Dendritic cell treated with granulocyte-macrophage colony-stimulating factor and Interleukin-4, amounts not matched to agents 40 ng/mL and 50 ng/mL, for 4 days (primary cell): ENCODE measurements at regions not wholly inside any gene's neighbourhood (a gene's known extent, or its start where the extent isn't known, plus 50 kb on each side); places are given as distances from the start of the nearest gene placed in this dataset.

Source experiments
- H3K27ac Mint-ChIP-seq: one replicate; pipeline ENCODE4 v1.8.0; 2022; ENCODE audit warnings: mild to moderate bottlenecking, mixed read lengths
- H3K27me3 Mint-ChIP-seq: one replicate; pipeline ENCODE4 v1.8.0; 2022; ENCODE audit warnings: mild to moderate bottlenecking, mixed read lengths
- H3K36me3 Mint-ChIP-seq: one replicate; pipeline ENCODE4 v1.8.0; 2022; ENCODE audit warnings: low read depth, mixed read lengths
- H3K4me1 Mint-ChIP-seq: one replicate; pipeline ENCODE4 v1.8.0; 2022; ENCODE audit warnings: low read depth, mixed read lengths
- H3K4me3 Mint-ChIP-seq: one replicate; pipeline ENCODE4 v1.8.0; 2022; ENCODE audit warnings: mild to moderate bottlenecking, moderate library complexity, mixed read lengths
- H3K9me3 Mint-ChIP-seq: one replicate; pipeline ENCODE4 v1.8.0; 2022; ENCODE audit warnings: mixed read lengths
- intact Hi-C: fragments of 100-400 bp; cut with micrococcal nuclease; formaldehyde crosslinking; loops from one replicate; pipeline ENCODE4 v1.15.0; 2022

DNA sequence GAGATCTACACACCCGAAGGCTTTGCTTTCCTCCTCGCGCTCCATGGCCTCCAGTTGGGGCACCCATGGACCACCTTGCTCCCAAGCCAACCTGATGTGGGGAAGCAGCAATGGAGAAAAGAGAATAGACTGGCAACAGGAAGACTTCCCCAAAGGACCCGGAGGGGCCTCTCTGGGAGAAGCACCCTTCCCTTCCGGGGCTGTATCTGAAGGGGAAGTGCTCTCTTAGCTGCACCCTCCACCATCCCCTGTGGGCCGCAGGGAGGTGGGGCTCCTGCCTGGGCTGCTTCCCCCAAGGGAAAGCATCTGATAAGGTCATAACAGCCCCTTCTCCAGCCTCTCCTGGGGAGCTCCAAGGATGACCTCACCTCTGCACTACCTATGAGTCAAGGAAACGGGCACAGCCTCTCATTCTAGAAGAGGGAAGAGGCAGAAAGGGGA lies 100.2 kb downstream of the RIPK4 start:
- Mint-ChIP-seq H3K27me3 (peaks cover 6% of the 10 kb centered on the region), H3K9me3 (no peaks in the 10 kb centered on the region), H3K36me3 (no peaks in the 10 kb centered on the region), H3K4me3 (no peak overlapping the region), H3K27ac (peak overlapping the region; percentile 30), H3K4me1 (peaks cover 50% of the 10 kb centered on the region)
- intact Hi-C loops = no loop called here

DNA sequence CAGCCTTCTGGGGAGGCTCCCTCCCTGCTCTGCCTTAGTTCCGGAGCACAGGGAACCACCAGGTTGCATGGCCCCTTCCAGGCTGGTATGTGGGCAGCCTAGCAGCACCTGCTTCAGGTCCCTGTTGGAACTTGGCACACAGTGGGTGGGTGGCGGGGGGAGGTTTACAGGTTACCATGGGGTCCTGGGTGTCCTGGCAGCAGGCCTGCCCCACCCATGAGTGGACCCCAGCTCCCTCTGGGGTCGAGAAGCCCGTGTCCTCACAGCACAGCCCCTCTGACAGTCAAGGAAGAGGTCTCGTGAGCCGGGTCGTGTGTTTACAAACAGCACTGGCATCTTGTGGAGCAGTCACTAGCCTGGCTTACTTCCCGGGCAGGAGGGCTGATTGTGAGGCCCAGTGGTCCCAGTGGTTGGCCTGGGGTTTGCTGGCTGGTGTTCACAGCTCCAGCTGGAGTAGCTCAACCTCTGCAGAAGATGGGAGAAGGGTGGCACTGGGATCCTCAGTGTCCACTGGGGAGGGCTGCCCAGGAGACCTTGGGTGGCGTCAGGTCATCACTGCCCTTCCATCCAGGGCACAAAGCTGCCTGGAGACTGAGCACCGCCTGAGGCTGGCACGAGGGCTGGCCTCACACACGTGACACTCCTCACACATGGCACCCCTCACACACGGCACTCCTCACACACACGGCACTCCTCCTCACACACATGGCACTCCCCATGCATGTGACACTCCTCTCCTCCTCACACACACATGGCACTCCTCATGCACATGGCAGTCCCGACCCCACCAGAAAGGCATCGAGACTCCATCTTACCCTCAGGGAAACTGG lies 100.9 kb downstream of the RIPK4 start:
- no peaks in the 10 kb centered on the region for H3K36me3 Mint-ChIP-seq
- peaks cover 43% of the 10 kb centered on the region for H3K4me1 Mint-ChIP-seq
- H3K27ac Mint-ChIP-seq = peak overlapping the region; percentile 30
- intact Hi-C loops = no loop called here
- H3K27me3 Mint-ChIP-seq = peaks cover 2% of the 10 kb centered on the region
- no peaks in the 10 kb centered on the region for H3K9me3 Mint-ChIP-seq
- H3K4me3 Mint-ChIP-seq = no peak overlapping the region

DNA sequence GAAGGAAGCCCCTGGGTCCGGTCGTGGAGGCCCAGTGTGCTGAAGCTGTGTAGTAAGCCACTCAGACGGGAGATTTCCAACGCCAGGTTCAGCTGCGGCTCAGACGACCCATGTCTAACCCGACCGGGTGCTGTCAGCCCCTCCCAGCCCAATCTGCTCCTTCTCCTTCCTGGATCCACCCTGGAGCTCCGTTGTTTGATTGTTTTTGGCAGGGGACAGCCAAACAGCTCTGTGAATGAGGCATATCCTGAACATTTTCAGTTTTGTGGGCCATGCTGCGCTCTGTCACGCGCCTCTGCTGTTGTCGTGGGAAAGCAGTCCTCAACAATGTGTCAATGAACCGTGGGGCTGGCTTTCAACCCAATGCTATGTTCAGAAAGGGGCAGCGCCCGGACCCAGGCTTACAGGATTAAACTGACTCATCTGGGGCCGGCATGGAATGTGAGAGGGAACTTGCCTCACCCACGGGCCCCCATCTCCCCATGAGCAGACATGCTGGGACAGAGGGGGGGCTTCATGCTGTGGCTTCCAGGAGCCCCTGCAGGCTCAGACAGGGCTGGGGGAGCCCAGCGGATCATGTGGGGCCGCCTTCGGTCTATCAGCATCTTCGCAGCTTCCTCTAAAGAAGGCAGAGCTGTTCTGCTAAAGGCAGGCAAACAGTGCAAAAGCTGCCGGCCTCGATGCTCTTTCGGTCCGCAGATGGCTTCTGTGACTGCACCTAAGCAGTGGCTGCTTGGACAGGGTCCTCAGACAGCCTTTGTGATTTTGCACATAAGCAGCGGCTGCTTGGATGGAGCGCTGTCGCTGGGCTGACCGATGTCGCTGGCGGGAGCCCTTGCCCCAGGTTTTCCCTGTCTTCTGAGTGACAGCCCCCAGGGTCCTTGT lies 101.7 kb downstream of the RIPK4 start:
- Mint-ChIP-seq H3K9me3 (no peaks in the 10 kb centered on the region), H3K27me3 (peaks cover 7% of the 10 kb centered on the region), H3K27ac (peak overlapping the region; percentile 68), H3K36me3 (no peaks in the 10 kb centered on the region), H3K4me3 (no peak overlapping the region), H3K4me1 (peaks cover 41% of the 10 kb centered on the region)
- intact Hi-C loops = no loop called here

DNA sequence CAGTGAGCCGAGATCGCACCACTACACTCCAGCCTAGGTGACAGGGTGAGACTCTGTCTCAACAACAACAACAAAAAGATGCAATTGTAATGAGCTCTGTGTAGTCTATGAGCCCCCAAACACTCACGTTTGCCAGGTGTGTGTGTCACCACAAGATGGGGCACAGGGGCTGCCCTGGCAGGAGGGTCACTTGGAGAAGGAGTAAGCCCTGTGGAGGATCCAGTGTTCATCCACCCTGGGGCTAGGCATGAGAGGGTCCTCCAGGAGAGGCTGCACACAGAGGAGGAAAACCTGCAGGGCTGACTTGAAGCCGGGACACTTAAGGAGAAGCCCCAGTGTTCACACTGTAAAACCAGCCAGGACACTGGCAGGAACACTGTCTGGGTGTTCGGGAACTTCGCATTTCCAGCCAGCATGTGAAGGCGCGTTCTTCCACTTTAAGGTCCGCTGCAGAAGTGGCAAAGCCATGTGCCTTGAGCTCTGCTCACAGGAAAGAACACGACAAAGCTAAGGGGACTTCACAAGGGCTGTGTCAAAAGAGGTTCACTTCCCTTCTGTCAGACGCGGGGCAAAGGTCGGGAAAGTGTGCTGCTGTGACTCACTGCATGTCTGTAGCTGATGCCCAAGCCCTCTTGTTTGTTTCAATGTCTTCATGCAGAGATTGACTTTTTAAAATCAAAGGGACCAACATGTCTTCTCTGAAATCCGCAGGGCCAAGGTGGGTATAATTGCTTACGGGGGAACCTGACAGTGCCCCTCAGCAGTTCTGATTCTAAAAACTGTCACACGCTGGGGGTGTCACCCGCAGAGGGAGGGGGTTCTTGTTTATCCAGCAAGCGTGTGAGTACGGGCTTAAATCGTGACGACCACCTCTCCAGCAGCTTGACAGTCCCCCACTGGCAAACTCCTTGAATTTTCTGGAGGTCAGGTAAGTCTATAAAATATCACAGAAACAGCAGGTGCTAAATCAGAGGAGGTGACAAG lies 102.8 kb downstream of the RIPK4 start:
- Mint-ChIP-seq H3K27ac (peak overlapping the region; percentile 68), H3K27me3 (peaks cover 16% of the 10 kb centered on the region), H3K9me3 (no peaks in the 10 kb centered on the region), H3K4me3 (peak overlapping the region; percentile 6), H3K36me3 (no peaks in the 10 kb centered on the region), H3K4me1 (peaks cover 41% of the 10 kb centered on the region)
- intact Hi-C loops = no loop called here

DNA sequence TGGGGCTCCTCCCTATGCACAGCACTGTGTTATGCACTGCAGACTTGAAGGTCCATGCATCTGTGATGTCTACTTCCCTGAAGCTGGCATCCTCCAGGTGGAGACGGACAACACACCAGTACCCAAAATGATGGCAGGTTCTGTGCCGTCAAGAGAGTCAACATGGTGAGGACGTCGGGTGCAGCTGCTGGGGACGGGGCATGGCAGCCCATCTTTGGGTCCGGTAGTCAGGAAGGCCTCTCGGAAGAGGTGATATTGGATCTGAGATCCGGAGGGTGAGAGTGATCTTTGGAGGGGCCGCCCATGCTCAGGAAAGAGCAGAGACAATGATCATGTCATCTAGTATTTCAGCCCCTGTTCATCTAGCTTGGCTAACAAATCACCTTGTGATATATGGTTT lies 104.1 kb downstream of the RIPK4 start:
- intact Hi-C loops = no loop called here
- Mint-ChIP-seq H3K4me3 (no peak overlapping the region), H3K27ac (no peak overlapping the region), H3K36me3 (no peaks in the 10 kb centered on the region), H3K9me3 (no peaks in the 10 kb centered on the region), H3K27me3 (peaks cover 24% of the 10 kb centered on the region), H3K4me1 (peaks cover 41% of the 10 kb centered on the region)

DNA sequence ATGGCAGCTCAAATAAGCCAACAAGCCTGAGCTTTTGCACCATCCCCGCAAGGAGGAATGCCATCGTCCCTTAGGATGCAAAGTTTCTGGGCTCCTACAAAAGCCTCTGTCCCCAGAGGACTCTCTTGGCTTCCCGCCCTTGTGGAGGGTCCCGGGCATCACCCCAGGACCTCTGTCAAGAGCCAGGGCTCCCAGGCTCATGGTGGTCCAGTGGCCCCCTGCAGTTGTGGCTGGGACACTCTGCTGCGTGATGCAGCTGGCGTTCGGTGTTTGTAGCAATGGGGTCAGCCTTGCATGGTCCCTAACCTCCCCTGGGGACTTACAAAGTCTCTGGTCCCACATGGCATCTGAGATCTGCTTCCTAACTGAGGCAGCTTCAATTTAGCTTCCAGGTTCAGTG lies 104.7 kb downstream of the RIPK4 start:
- intact Hi-C loops = no loop called here
- peaks cover 28% of the 10 kb centered on the region for H3K27me3 Mint-ChIP-seq
- peaks cover 40% of the 10 kb centered on the region for H3K4me1 Mint-ChIP-seq
- H3K4me3 Mint-ChIP-seq = no peak overlapping the region
- H3K9me3 Mint-ChIP-seq = no peaks in the 10 kb centered on the region
- H3K27ac Mint-ChIP-seq = no peak overlapping the region
- no peaks in the 10 kb centered on the region for H3K36me3 Mint-ChIP-seq

DNA sequence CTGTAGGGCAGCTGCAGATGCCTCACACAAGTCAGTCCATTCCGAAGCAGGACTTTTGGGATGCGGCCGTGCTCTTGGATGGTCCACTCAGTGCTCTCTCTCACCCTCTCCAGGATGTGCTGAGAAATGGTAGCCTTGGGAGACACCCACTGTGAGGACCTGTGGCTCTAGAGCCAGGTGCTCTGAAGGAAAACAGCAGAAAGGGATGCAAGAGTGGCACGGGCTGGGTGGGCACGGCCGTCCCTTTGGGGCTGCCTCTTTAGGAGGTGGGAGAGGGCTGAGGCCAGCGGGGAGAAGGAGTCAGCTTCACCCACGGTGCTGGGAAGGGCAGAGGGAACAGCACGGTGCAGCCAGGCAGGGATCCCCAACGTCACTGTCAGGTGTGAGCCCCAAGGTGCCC lies 106.1 kb downstream of the RIPK4 start:
- Mint-ChIP-seq H3K36me3 (no peaks in the 10 kb centered on the region), H3K9me3 (no peaks in the 10 kb centered on the region), H3K4me1 (peaks cover 26% of the 10 kb centered on the region), H3K4me3 (no peak overlapping the region), H3K27ac (no peak overlapping the region), H3K27me3 (peaks cover 36% of the 10 kb centered on the region)
- intact Hi-C loops = no loop called here

DNA sequence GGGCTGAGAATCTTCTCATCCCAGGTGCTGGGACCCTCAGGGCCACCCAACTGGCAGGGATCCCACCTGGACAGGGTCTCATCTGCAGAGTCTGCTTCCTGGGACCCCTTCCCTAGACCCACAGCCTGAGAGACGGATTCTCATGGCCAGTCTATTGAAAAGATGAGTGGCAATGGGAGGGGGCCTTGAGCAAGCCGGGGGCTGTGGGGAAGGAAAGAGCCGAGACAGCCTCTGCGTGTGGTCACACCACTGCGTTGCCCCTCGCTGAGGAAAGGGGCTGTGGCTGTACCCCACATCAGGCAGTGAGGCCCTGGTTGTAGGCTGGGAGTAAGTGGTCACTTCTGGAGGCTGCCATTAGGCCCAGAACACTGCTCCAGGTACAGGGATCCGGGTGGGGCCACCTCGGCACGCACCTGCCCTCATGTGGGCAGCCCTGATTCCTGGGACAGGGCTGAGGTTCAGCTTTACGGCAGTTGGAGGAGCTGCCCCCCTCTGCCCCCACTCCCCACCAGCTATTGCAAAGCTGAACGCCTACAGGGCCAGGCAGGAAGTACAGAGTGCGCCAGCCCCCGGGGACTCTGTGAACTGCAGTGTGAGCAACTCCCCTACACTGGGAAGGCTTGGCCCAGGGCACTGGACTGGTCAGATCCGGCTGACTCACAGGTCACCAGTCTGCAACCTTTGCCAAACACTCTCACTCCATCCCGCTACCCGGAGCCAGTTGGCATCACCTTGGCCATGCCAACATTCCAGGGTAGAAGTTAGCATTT lies 106.9 kb downstream of the RIPK4 start:
- H3K27ac Mint-ChIP-seq = no peak overlapping the region
- peaks cover 36% of the 10 kb centered on the region for H3K27me3 Mint-ChIP-seq
- intact Hi-C loops = no loop called here
- H3K4me3 Mint-ChIP-seq = no peak overlapping the region
- no peaks in the 10 kb centered on the region for H3K9me3 Mint-ChIP-seq
- peaks cover 26% of the 10 kb centered on the region for H3K4me1 Mint-ChIP-seq
- H3K36me3 Mint-ChIP-seq = no peaks in the 10 kb centered on the region

DNA sequence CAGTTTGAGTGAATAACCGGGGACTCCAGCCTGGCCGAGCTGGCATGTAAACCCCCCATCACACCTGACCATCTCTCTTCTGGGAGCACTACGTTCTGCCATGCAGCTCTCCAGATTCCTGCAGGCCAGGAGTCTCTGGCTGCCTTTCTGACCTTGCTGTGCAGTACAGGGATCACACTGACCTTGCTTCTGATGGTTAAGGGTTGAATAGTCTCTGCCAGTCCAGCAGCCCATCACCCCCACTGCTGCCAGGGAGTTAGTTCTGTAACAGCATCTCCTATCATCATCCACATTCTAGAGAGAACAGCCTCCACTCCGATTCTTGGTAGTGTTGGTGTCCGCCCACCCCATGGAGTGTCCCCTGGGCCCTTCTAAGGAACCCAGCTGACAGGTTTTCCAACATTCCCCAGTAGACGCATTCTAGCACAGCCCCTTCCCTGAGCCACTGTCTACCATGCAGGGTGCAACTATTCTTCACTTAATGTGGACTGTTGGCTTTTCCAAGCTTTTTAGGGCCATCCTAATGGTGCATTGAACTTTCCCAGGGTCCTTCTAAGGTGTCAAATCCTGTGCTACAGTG lies 109.8 kb downstream of the RIPK4 start:
- peaks cover 36% of the 10 kb centered on the region for H3K27me3 Mint-ChIP-seq
- no peaks in the 10 kb centered on the region for H3K9me3 Mint-ChIP-seq
- H3K4me3 Mint-ChIP-seq = no peak overlapping the region
- intact Hi-C loops = no loop called here
- peaks cover 14% of the 10 kb centered on the region for H3K4me1 Mint-ChIP-seq
- H3K36me3 Mint-ChIP-seq = no peaks in the 10 kb centered on the region
- no peak overlapping the region for H3K27ac Mint-ChIP-seq

DNA sequence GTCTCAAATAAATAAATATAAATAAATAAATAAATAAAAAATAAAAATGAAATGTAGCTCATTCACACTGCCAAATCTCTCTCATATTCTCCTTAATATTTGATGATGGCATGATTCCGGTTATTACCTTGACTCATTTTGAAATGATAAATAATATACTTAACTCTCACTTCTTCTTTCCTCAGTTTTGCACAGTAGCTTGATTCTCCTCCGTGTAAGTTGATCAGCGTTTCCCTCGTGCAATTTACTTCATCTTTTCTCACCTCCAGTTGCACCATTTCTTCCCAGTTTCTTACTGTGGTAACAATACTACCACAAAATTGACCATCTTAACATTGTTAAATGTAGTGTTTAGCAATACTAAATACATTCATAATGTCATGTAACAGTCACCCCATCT lies 111.6 kb downstream of the RIPK4 start:
- H3K36me3 Mint-ChIP-seq = no peaks in the 10 kb centered on the region
- H3K27ac Mint-ChIP-seq = no peak overlapping the region
- H3K27me3 Mint-ChIP-seq = peaks cover 37% of the 10 kb centered on the region
- intact Hi-C loops = no loop called here
- H3K9me3 Mint-ChIP-seq = no peaks in the 10 kb centered on the region
- peaks cover 31% of the 10 kb centered on the region for H3K4me1 Mint-ChIP-seq
- H3K4me3 Mint-ChIP-seq = no peak overlapping the region

DNA sequence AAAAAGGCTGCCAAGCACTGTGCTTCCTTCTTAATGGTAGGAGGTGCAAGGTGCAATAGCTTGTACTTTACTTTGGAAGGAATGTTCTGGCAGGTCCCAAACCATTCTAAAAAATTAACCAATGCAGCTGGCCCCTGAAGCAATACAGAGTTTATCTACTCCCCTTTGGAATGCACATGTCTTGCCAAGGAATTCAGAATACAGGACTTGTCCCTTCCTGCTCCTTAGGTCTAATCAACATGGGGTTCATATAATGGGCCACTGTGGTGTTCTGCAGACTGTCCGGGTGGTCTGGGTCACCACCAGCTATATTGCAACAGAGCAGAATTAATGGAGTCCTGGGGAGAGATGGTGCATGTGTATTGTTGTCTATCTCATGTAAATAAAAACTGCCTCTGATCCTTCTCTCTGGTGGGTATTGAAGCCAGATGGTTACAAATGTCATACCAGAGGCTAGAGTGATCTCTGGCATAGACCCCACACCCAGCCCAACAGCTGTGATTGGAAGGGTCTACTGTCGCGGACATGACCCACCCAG lies 112.8 kb downstream of the RIPK4 start:
- H3K9me3 Mint-ChIP-seq = no peaks in the 10 kb centered on the region
- no peak overlapping the region for H3K4me3 Mint-ChIP-seq
- H3K27ac Mint-ChIP-seq = no peak overlapping the region
- intact Hi-C loops = no loop called here
- H3K36me3 Mint-ChIP-seq = no peaks in the 10 kb centered on the region
- peaks cover 31% of the 10 kb centered on the region for H3K4me1 Mint-ChIP-seq
- H3K27me3 Mint-ChIP-seq = peaks cover 32% of the 10 kb centered on the region

DNA sequence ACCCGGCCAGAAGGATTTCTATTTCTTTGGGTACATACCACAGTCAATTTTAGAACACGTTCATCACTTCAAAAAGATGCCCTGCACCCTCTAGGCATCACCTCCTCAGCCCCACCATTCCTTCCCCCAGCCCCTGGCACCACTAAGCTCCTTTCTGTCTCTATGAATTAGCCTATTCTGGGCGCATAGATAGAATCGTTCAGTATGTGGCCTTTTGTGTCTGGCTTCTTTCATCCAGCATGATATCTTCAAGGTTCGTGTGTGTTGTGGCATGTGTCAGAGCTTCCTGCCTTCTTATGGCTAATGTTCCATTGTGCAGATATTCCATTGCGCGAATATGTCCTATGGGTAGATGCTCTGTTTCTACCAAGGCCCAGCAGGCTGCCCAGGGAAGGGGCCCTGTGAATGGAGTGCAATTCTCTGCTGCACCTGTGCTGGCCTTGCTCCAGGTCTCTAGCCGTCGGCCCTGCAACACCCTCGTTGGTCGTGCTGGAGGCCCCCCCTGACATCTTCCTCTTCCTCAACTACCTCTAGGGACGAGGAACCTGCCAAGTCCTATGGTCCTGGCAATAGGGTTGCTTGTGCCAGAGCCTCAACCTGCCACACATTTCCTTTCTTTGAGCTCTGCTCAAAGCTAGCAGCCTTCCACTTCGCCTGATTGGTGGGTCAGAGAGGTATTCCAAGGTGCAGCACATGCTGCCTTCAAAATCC lies 113.5 kb downstream of the RIPK4 start:
- Mint-ChIP-seq H3K36me3 (no peaks in the 10 kb centered on the region), H3K9me3 (no peaks in the 10 kb centered on the region), H3K4me1 (peaks cover 31% of the 10 kb centered on the region), H3K27me3 (peaks cover 29% of the 10 kb centered on the region), H3K4me3 (no peak overlapping the region), H3K27ac (no peak overlapping the region)
- intact Hi-C loops = no loop called here
